Panc1 (cell line): ENCODE measurements at regions not wholly inside any gene's neighbourhood (a gene's known extent, or its start where the extent isn't known, plus 50 kb on each side); places are given as distances from the start of the nearest gene placed in this dataset.

Experiments
- ATAC-seq: fragments of 200-7000 bp; cut with Tn5 transposase; 2 replicates; pipeline ENCODE4 v1.9.1; 2020; ENCODE audit warnings: mild to moderate bottlenecking, moderate library complexity
- BruUV-seq: library from RNA; stranded (reverse); fragments of 400-500 nt; replicated peaks from 2 replicates; lab custom pipeline; 2021; lab: Mats Ljungman, UMichigan
- CTCF ChIA-PET: fragments of 300-600 bp; sonication (Branson Sonifier 250); formaldehyde crosslinking; loops from one replicate; lab custom pipeline; 2022; ENCODE audit warnings: antibody characterized with exemption; lab: Charles Lee
- POLR2A ChIA-PET: fragments of 300-600 bp; sonication (Branson Sonifier 250); formaldehyde crosslinking; loops from one replicate; lab custom pipeline; 2022; ENCODE audit warnings: antibody characterized with exemption; lab: Charles Lee
- DNase-seq: peaks from one replicate; pipeline ENCODE4 v3.0.0-alpha.2; 2010; ENCODE audit warnings: low read depth, low spot score
- H3K27ac ChIP-seq: 2 replicates; pipeline ENCODE4 v1.5.1; 2011; ENCODE audit warnings: mild to moderate bottlenecking, low read length, inconsistent platforms
- H3K27me3 ChIP-seq: fragments of 200-500 bp; sonication (Bioruptor generic); 2 replicates; pipeline ENCODE4 v1.6.0; 2014; ENCODE audit warnings: low read length, inconsistent platforms; ENCODE audit not compliant: control insufficient read depth, insufficient read depth
- H3K36me3 ChIP-seq: fragments of 200-500 bp; sonication (Bioruptor generic); 2 replicates; pipeline ENCODE4 v1.5.1; 2014; ENCODE audit warnings: inconsistent platforms, mild to moderate bottlenecking, low read length, moderate library complexity; ENCODE audit not compliant: control insufficient read depth, insufficient read depth
- H3K4me1 ChIP-seq: 2 replicates; pipeline ENCODE4 v1.5.1; 2011; ENCODE audit warnings: inconsistent platforms, mild to moderate bottlenecking, low read length, moderate library complexity; ENCODE audit not compliant: control insufficient read depth, insufficient read depth
- H3K4me3 ChIP-seq, 2 experiments: 2 replicates each; pipeline ENCODE4 v1.5.1; 2011 to 2012; ENCODE audit warnings: low read depth in 2 of 2, low read length in 2 of 2, mild to moderate bottlenecking in 2 of 2, inconsistent platforms in 1 of 2, moderate library complexity in 1 of 2
- H3K9me3 ChIP-seq: fragments of 200-500 bp; sonication (Bioruptor generic); 2 replicates; pipeline ENCODE4 v1.5.1; 2014; ENCODE audit warnings: low read depth, mild to moderate bottlenecking, inconsistent platforms, low read length, moderate library complexity; ENCODE audit not compliant: control insufficient read depth, insufficient read depth
- POLR2AphosphoS5 ChIP-seq: IDR thresholded peaks from 2 replicates; pipeline ENCODE4 v1.6.1; 2012; ENCODE audit warnings: mild to moderate bottlenecking, low read depth, low read length, moderate library complexity
- SIN3A ChIP-seq: IDR thresholded peaks from 2 replicates; pipeline ENCODE4 v1.6.1; 2012; ENCODE audit warnings: low read depth, mild to moderate bottlenecking, low read length, moderate library complexity, borderline replicate concordance; ENCODE audit not compliant: insufficient read depth
- TCF7L2 ChIP-seq: IDR thresholded peaks from 2 replicates; pipeline ENCODE4 v1.6.1; 2011; ENCODE audit warnings: mild to moderate bottlenecking, low read depth, low read length, inconsistent platforms
- in situ Hi-C: cut with HindIII; loops from 2 replicates; pipeline ENCODE4 v1.10.0; 2016; ENCODE audit warnings: low sequenced_read_pairs, low pct_unique_long_range_greater_than_20kb
- intact Hi-C: fragments of 100-400 bp; cut with micrococcal nuclease; formaldehyde crosslinking; loops from one replicate; pipeline ENCODE4 v1.10.0; 2022; ENCODE audit not compliant: unreplicated experiment
- TF ChIP-seq, protein P1 (sequence below), 2 experiments: IDR thresholded peaks; 2 replicates each; pipeline ENCODE4 v1.6.1; 2011 to 2012; ENCODE audit warnings: low read depth in 2 of 2, control low read depth in 1 of 2, low read length in 1 of 2, mild to moderate bottlenecking in 1 of 2, moderate library complexity in 1 of 2; ENCODE audit not compliant: insufficient read depth in 1 of 2
- TF ChIP-seq, protein P2 (sequence below): fragments of 450-650 bp; IDR thresholded peaks from 2 replicates; pipeline ENCODE4 v1.5.1; 2017; ENCODE audit warnings: mild to moderate bottlenecking

DNA sequence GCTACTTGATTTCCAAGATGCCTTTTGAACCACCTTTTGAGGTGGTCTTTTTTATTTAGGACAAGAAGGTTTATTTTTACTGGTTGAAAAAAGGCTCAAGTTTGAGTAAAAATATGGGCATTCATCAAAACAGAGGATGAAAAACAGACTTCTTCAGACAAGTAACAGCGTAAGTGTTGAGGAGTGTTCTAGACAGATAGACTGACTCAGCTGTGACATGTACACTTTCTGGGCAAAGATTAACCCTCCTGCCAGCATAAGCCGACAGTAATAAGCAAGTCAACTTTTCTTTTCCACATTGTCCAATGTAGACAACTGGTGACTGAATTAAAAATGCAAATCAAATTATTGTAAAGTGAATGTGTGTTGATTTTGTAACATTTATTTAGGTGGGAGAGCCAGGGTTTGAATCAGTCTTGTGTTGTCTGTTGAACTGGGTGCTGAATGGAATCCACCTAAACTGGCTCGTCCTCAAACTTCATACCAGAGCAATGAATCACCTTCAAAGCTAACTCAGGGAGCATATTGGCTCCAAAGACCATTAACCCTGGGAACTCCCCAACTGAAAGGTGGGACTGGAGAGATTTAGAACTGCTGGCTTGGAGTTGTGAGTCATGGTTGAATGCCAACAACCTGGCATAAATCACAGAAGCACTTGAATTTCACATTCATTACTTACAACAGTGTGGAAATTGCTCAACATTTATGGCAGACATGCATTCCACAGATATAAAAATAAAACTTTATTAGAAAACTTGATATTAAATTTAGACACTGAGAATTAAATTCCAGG is 377.0 kb downstream of the ETS1 start:
- Histone ChIP-seq H3K27ac (peak overlapping the region; percentile 91), H3K27me3 (no peaks in the 10 kb centered on the region), H3K36me3 (no peaks in the 10 kb centered on the region), H3K4me3 (no peak overlapping the region), H3K9me3 (peaks cover 28% of the 10 kb centered on the region; the same call in 1 of the 2 replicates), H3K4me1 (peaks cover 12% of the 10 kb centered on the region)
- CTCF ChIA-PET: no interaction called here
- no TSS peak for BruUV-seq
- ATAC-seq (peak; percentile 93), DNase-seq (peak; percentile 99)
- TF ChIP-seq, protein P1, sequence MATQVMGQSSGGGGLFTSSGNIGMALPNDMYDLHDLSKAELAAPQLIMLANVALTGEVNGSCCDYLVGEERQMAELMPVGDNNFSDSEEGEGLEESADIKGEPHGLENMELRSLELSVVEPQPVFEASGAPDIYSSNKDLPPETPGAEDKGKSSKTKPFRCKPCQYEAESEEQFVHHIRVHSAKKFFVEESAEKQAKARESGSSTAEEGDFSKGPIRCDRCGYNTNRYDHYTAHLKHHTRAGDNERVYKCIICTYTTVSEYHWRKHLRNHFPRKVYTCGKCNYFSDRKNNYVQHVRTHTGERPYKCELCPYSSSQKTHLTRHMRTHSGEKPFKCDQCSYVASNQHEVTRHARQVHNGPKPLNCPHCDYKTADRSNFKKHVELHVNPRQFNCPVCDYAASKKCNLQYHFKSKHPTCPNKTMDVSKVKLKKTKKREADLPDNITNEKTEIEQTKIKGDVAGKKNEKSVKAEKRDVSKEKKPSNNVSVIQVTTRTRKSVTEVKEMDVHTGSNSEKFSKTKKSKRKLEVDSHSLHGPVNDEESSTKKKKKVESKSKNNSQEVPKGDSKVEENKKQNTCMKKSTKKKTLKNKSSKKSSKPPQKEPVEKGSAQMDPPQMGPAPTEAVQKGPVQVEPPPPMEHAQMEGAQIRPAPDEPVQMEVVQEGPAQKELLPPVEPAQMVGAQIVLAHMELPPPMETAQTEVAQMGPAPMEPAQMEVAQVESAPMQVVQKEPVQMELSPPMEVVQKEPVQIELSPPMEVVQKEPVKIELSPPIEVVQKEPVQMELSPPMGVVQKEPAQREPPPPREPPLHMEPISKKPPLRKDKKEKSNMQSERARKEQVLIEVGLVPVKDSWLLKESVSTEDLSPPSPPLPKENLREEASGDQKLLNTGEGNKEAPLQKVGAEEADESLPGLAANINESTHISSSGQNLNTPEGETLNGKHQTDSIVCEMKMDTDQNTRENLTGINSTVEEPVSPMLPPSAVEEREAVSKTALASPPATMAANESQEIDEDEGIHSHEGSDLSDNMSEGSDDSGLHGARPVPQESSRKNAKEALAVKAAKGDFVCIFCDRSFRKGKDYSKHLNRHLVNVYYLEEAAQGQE (IDR thresholded peaks at IDR 0.05; ENCODE audit: insufficient read depth in 1 of 2, low read depth in 2 of 2, low read length in 1 of 2): no peak
- TF ChIP-seq POLR2AphosphoS5: peak; percentile 74; the same call in 1 of the 2 replicates
- no peak for TF ChIP-seq SIN3A
- TF ChIP-seq, protein P2, sequence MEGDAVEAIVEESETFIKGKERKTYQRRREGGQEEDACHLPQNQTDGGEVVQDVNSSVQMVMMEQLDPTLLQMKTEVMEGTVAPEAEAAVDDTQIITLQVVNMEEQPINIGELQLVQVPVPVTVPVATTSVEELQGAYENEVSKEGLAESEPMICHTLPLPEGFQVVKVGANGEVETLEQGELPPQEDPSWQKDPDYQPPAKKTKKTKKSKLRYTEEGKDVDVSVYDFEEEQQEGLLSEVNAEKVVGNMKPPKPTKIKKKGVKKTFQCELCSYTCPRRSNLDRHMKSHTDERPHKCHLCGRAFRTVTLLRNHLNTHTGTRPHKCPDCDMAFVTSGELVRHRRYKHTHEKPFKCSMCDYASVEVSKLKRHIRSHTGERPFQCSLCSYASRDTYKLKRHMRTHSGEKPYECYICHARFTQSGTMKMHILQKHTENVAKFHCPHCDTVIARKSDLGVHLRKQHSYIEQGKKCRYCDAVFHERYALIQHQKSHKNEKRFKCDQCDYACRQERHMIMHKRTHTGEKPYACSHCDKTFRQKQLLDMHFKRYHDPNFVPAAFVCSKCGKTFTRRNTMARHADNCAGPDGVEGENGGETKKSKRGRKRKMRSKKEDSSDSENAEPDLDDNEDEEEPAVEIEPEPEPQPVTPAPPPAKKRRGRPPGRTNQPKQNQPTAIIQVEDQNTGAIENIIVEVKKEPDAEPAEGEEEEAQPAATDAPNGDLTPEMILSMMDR: no peak
- peak; percentile 77 for TF ChIP-seq TCF7L2
- intact Hi-C loops (no loop called here), in situ Hi-C loops (no loop called here)
- POLR2A ChIA-PET: no interaction called here

DNA sequence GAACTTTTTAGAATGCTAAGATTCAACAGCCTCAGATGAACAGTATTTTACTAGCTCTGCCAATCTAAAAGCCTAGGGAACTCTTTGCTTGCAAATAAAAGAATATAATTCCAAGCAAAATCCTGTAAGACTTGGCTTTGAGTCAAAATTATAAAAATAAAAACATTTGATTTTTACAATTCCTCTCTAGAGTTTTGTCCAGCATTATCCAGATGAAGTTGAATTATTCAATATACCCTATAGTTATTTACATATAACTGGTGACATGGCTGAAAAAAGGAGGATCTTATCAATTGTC is 378.3 kb downstream of the ETS1 start:
- TF ChIP-seq POLR2AphosphoS5 (no peak), SIN3A (no peak), TCF7L2 (no peak)
- TF ChIP-seq, protein P2: no peak
- TF ChIP-seq, protein P1 (IDR thresholded peaks at IDR 0.05; ENCODE audit: insufficient read depth in 1 of 2, low read depth in 2 of 2, low read length in 1 of 2): no peak
- peak overlapping the region; percentile 91 for H3K27ac ChIP-seq
- intact Hi-C loops (no loop called here), in situ Hi-C loops (no loop called here)
- CTCF ChIA-PET: no interaction called here
- H3K4me3 ChIP-seq: no peak overlapping the region
- H3K27me3 ChIP-seq: no peaks in the 10 kb centered on the region
- DNase-seq (no peak), ATAC-seq (no peak)
- peaks cover 31% of the 10 kb centered on the region; the same call in 1 of the 2 replicates for H3K9me3 ChIP-seq
- no peaks in the 10 kb centered on the region for H3K36me3 ChIP-seq
- no TSS peak for BruUV-seq
- POLR2A ChIA-PET: no interaction called here
- H3K4me1 ChIP-seq: peaks cover 12% of the 10 kb centered on the region
